Stomach (tissue), 8 donors: ENCODE measurements at regions not wholly inside any gene's neighbourhood (a gene's known extent, or its start where the extent isn't known, plus 50 kb on each side); places are given as distances from the start of the nearest gene placed in this dataset.

Source experiments
- DNase-seq, 2 donors: peaks; one replicate each; pipeline versions ENCODE4 v3.0.0 to v3.0.0-alpha.2; 2013 to 2019
- H3K27ac ChIP-seq, 5 donors: fragments of 200-600 bp in 4 of 5; sonication (generic) in 4 of 5; one replicate each; pipeline ENCODE4 v1.5.1; 2013 to 2019; ENCODE audit warnings: mild to moderate bottlenecking in 1 of 5, moderate library complexity in 1 of 5
- H3K27me3 ChIP-seq, 3 donors: fragments of 200-600 bp; sonication (generic); one replicate each; pipeline ENCODE4 v1.5.1; 2017 to 2019; ENCODE audit warnings: mixed run types in 1 of 3
- H3K36me3 ChIP-seq, 4 donors: fragments of 200-600 bp; sonication (generic); 1 replicate in 3 of 4; 2 replicates in 1 of 4; pipeline ENCODE4 v1.5.1; 2016 to 2019
- H3K4me1 ChIP-seq, 4 donors: fragments of 200-600 bp; sonication (generic); one replicate each; pipeline ENCODE4 v1.5.1; 2016 to 2019
- H3K4me3 ChIP-seq, 4 donors: fragments of 200-600 bp; sonication (generic) in 3 of 4; one replicate each; pipeline ENCODE4 v1.5.1; 2016 to 2019; ENCODE audit warnings: mild to moderate bottlenecking in 1 of 4
- H3K9me3 ChIP-seq, 4 donors: fragments of 200-600 bp; sonication (generic); one replicate each; pipeline ENCODE4 v1.5.1; 2016 to 2019
- EP300 ChIP-seq: sonication (generic); formaldehyde crosslinking; IDR thresholded peaks from one replicate; pipeline ENCODE4 v1.6.1; 2017; ENCODE audit warnings: antibody characterized with exemption
- POLR2A ChIP-seq, 4 donors: fragments of 450-650 bp; IDR thresholded peaks; one replicate each; pipeline ENCODE4 v1.6.1; 2016; ENCODE audit warnings: antibody characterized with exemption in 4 of 4, control low read depth in 2 of 4, mild to moderate bottlenecking in 1 of 4, moderate library complexity in 1 of 4
- POLR2AphosphoS5 ChIP-seq, 3 donors: sonication (generic); formaldehyde crosslinking; IDR thresholded peaks; one replicate each; pipeline ENCODE4 v1.6.1; 2016; ENCODE audit warnings: antibody characterized with exemption in 3 of 3
- WGBS, 5 donors: extraction: QIAGEN DNeasy Blood & Tissue Kit in 3 of 5; methylation state at CpG; one replicate each; pipeline versions ENCODE4 v1.1.5 to v1.1.7; 2013 to 2018; 5-methylcytosine and 5-hydroxymethylcytosine counted together
- intact Hi-C: fragments of 100-400 bp; cut with DNase I; formaldehyde crosslinking; loops from one replicate; pipeline ENCODE4 v1.15.1; 2023; ENCODE audit warnings: low total_unique reads
- TF ChIP-seq, protein P1 (sequence below), 7 experiments: fragments of 450-650 bp in 4 of 7; fragments of 200-600 bp in 3 of 7; sonication (generic) in 3 of 7; IDR thresholded peaks; one replicate each; pipeline ENCODE4 v1.5.1; 2016 to 2019; ENCODE audit warnings: antibody characterized with exemption in 7 of 7, control low read depth in 2 of 7, mild to moderate bottlenecking in 1 of 7
- donor health status: healthy with polysubstance abuse.
- donor health status: Bipolar disorder and iron deficiency.
- donor health status: healthy.

DNA sequence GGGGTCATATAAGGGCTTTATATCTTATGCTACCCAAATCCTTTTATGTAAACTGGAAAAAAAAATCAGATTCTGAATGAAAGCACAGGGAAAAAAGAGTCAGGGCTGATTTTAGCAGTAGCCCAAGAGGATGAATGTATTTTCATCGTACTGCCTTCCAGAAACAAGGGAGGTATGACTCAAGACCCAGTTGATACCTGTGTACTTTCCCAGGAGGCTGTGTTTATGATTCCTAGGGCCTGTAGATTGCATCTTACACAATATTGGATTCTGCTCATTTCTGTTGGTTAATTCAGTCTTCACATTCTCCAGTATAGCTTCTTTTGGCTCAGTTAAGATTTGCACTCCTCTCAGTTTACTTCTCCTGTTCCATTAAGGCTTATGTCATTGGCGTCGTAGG is 127.9 kb upstream of the LIMCH1 start:
- no peak for DNase-seq
- WGBS, 5 donors = 58 to 79% (median 76%) methylated on average over 3 of the region's 3 CpGs
- TF ChIP-seq POLR2AphosphoS5 (IDR thresholded peaks at IDR 0.05) (no peak), EP300 (no peak), POLR2A (IDR thresholded peaks at IDR 0.05) (no peak)
- TF ChIP-seq, protein P1, sequence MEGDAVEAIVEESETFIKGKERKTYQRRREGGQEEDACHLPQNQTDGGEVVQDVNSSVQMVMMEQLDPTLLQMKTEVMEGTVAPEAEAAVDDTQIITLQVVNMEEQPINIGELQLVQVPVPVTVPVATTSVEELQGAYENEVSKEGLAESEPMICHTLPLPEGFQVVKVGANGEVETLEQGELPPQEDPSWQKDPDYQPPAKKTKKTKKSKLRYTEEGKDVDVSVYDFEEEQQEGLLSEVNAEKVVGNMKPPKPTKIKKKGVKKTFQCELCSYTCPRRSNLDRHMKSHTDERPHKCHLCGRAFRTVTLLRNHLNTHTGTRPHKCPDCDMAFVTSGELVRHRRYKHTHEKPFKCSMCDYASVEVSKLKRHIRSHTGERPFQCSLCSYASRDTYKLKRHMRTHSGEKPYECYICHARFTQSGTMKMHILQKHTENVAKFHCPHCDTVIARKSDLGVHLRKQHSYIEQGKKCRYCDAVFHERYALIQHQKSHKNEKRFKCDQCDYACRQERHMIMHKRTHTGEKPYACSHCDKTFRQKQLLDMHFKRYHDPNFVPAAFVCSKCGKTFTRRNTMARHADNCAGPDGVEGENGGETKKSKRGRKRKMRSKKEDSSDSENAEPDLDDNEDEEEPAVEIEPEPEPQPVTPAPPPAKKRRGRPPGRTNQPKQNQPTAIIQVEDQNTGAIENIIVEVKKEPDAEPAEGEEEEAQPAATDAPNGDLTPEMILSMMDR (IDR thresholded peaks at IDR 0.05) = no peak
- Histone ChIP-seq H3K4me3 (no peak overlapping the region), H3K36me3 (no peaks in the 10 kb centered on the region), H3K4me1 (peaks cover 6 to 26% (median 16%) of the 10 kb centered on the region in 4 donors), H3K9me3 (no peaks in the 10 kb centered on the region), H3K27ac (no peak overlapping the region), H3K27me3 (no peaks in the 10 kb centered on the region)
- intact Hi-C loops = no loop called here

DNA sequence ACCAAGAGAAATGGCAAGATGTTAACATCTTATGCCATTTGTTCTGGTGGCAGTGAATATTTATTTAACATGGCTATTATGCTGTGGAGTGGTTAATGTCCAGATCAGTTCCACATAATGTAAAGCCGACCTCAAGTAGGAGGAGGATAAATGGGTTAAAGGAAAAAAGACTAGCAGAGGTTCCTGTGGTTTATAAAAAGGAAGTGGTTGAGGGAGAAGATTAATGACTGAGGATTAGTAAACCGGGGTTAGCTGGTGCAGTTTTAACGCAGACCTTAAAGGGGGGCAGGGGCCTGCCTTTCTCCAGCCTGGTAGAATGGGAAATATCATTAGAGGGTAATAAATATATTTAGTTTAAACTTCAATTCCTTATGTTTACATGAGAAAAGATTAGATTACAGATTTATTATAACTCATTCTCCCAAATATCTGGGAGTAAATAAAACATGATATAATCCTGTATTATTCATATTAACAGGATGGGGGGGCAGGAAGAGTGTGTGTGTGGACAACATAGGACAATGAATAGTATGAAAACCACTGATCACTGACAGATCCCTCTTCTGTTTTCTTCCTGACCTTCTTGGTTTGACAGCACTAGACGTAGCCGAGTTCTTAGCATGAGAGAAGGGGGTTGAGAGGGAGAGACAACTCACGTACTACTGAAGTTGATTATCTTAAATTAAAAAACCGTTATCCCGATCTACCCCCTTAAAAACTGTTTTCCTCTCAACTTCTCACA is 124.1 kb upstream of the LIMCH1 start:
- H3K4me3 ChIP-seq = no peak overlapping the region
- intact Hi-C loops = no loop called here
- peaks cover 6 to 35% (median 20%) of the 10 kb centered on the region in 4 donors for H3K4me1 ChIP-seq
- H3K27ac ChIP-seq = no peak overlapping the region
- no peaks in the 10 kb centered on the region for H3K36me3 ChIP-seq
- TF ChIP-seq EP300 (no peak), POLR2A (IDR thresholded peaks at IDR 0.05) (no peak)
- no peak for DNase-seq
- WGBS, 5 donors = 28 to 42% (median 36%) methylated on average over 8 of the region's 8 CpGs
- H3K27me3 ChIP-seq = no peaks in the 10 kb centered on the region
- no peaks in the 10 kb centered on the region for H3K9me3 ChIP-seq

DNA sequence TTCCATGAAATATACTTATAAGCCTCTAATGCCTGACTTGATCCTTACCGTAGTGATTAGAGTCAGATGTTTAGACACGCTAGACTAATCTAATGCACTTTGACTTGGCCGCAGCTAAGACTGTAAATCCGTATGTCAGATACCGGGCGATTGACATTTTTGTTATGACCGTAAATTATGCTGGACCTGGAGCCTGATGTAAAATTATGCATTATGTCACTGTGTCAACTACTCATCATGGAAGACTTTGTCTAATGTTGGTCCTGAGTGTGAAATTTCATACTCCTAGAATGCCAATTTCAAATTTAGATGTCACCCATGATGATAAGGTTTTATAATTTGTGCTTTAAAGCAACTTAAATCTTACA is 123.6 kb upstream of the LIMCH1 start:
- 29 to 45% (median 34%) methylated on average over 7 of the region's 7 CpGs for WGBS, 5 donors
- no peak overlapping the region for H3K4me3 ChIP-seq
- no peaks in the 10 kb centered on the region for H3K27me3 ChIP-seq
- intact Hi-C loops = no loop called here
- TF ChIP-seq EP300 (no peak), POLR2A (IDR thresholded peaks at IDR 0.05) (no peak), POLR2AphosphoS5 (IDR thresholded peaks at IDR 0.05) (no peak)
- TF ChIP-seq, protein P1 (IDR thresholded peaks at IDR 0.05) = no peak
- DNase-seq = no peak
- no peaks in the 10 kb centered on the region for H3K36me3 ChIP-seq
- H3K27ac ChIP-seq = no peak overlapping the region
- H3K9me3 ChIP-seq = no peaks in the 10 kb centered on the region
- H3K4me1 ChIP-seq = peaks cover 6 to 34% (median 20%) of the 10 kb centered on the region in 4 donors

DNA sequence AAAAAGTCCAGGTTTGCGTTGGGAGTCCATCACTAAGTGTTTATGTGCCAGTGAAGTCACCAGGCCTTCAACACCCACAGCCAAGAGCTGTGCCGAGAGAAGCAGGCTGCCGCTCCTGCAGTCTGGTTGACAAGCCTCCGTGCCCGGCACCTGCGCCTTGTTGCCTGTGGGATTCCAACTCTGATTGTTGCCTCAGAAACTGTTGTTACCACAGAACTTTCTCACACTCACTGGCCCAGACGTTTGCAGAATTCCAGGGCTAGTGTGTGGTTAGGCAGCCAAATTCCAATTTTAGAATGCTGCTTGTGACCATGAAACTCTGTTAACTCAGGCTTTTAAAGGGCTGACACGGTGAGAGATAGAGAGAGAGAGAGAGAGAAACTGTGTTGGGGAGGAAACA is 119.5 kb upstream of the LIMCH1 start:
- no peaks in the 10 kb centered on the region for H3K27me3 ChIP-seq
- peaks cover 6 to 24% (median 15%) of the 10 kb centered on the region in 4 donors for H3K4me1 ChIP-seq
- intact Hi-C loops = no loop called here
- no peak overlapping the region for H3K27ac ChIP-seq
- no peaks in the 10 kb centered on the region for H3K9me3 ChIP-seq
- no peaks in the 10 kb centered on the region for H3K36me3 ChIP-seq
- H3K4me3 ChIP-seq = no peak overlapping the region
- no peak for TF ChIP-seq POLR2A (IDR thresholded peaks at IDR 0.05)
- TF ChIP-seq, protein P1 (IDR thresholded peaks at IDR 0.05) = no peak
- no peak for TF ChIP-seq POLR2AphosphoS5 (IDR thresholded peaks at IDR 0.05)
- TF ChIP-seq EP300 = no peak
- 24 to 57% (median 46%) methylated on average over 8 of the region's 8 CpGs for WGBS, 5 donors
- DNase-seq = no peak

DNA sequence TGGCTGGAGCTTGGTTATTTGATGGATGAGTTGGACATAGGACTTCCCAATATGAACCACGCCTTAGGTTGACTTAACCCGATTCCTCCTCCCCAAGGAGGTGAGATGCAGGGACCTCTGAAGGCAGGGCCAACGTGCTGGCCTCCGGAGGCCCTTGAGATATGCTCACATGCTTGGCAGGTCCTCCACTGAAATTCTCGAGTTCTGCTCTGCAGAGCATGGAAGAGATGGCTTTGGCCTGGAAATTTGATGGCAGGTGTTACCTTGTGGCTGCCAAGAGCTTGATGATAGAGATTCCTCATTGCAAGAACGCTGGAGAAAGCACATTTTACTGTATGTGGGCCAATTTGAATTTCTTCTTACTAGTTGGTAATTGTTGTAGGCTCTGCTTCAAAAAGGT is 117.4 kb upstream of the LIMCH1 start:
- Histone ChIP-seq H3K36me3 (no peaks in the 10 kb centered on the region), H3K27me3 (no peaks in the 10 kb centered on the region), H3K27ac (no peak overlapping the region), H3K9me3 (no peaks in the 10 kb centered on the region), H3K4me3 (no peak overlapping the region), H3K4me1 (peaks cover 0 to 9% (median 3%) of the 10 kb centered on the region in 4 donors)
- no peak for DNase-seq
- TF ChIP-seq, protein P1 (IDR thresholded peaks at IDR 0.05) = no peak
- TF ChIP-seq POLR2A (IDR thresholded peaks at IDR 0.05) (no peak), EP300 (no peak), POLR2AphosphoS5 (IDR thresholded peaks at IDR 0.05) (no peak)
- WGBS, 5 donors = 80 to 86% (median 84%) methylated on average over 6 of the region's 6 CpGs
- intact Hi-C loops = no loop called here
